Fibroblast of villous mesenchyme (primary cell): ENCODE measurements at regions not wholly inside any gene's neighbourhood (a gene's known extent, or its start where the extent isn't known, plus 50 kb on each side); places are given as distances from the start of the nearest gene placed in this dataset.

Experiments used
- DNase-seq: peaks from one replicate; pipeline ENCODE4 v3.0.0-alpha.2; 2010; ENCODE audit warnings: low read depth
- H3K4me3 ChIP-seq: 2 replicates; pipeline ENCODE4 v1.5.1; 2011; ENCODE audit warnings: low read depth, mild to moderate bottlenecking, low read length
- TF ChIP-seq, protein P1 (sequence below): IDR thresholded peaks from 2 replicates; pipeline ENCODE4 v1.5.1; 2012; ENCODE audit warnings: low read depth, mild to moderate bottlenecking, low read length; ENCODE audit not compliant: insufficient read depth

DNA sequence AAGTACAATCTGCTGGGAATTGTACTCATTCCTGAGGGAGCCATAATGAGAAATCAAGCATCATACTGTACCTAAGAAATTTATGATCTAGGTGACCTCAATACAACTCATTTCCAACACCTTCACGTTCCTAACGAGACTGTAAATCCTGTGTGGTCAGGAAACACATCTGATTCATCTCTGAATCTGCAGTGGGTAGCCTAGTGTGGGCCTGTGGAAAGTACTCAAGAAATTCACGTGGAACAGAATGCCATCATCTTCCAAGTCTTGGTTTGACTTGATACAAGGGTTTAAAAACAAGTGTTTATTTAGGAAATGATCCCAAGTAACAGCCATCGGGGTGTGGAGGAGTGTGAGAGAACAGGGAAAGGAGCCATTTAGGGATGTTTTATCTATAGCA is 568.9 kb downstream of the EDEM1 start:
- H3K4me3 ChIP-seq, result no peak overlapping the region
- TF ChIP-seq, protein P1, sequence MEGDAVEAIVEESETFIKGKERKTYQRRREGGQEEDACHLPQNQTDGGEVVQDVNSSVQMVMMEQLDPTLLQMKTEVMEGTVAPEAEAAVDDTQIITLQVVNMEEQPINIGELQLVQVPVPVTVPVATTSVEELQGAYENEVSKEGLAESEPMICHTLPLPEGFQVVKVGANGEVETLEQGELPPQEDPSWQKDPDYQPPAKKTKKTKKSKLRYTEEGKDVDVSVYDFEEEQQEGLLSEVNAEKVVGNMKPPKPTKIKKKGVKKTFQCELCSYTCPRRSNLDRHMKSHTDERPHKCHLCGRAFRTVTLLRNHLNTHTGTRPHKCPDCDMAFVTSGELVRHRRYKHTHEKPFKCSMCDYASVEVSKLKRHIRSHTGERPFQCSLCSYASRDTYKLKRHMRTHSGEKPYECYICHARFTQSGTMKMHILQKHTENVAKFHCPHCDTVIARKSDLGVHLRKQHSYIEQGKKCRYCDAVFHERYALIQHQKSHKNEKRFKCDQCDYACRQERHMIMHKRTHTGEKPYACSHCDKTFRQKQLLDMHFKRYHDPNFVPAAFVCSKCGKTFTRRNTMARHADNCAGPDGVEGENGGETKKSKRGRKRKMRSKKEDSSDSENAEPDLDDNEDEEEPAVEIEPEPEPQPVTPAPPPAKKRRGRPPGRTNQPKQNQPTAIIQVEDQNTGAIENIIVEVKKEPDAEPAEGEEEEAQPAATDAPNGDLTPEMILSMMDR, result no peak
- no peak for DNase-seq

DNA sequence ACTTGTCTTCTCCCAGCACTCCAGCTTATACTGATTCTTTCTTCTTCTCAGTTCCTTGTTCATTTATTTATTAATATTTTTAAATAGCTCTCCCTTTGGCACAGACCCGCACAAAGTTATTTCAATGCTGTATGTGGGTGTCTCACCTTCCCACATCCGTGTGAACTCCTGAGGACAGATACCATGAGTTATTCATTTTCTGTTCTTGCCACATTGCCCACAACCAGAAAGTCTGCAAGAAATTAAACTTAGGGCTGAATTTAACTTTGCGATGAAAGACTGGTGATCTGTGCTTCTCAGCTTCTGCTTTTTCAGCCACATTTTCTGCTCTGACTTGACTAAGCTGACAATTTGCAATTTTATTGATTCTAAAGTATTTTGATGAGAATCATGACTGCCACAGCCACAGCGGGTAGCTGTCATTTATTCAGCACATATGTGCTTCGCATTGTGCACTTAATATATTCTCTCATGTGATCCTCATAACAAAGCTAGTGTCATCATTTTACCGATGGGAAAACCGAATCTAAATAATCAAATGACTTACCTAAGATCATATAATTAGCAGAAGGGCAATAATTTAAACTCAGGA is 569.8 kb downstream of the EDEM1 start:
- no peak overlapping the region for H3K4me3 ChIP-seq
- TF ChIP-seq, protein P1, result no peak

GRCh38 chr3:5758699-5759098 is 571.2 kb downstream of the EDEM1 start:
- TF ChIP-seq, protein P1, result no peak

More for the DNA sequence above, 569.8 kb downstream of the EDEM1 start:
- DNase-seq, result no peak

DNA sequence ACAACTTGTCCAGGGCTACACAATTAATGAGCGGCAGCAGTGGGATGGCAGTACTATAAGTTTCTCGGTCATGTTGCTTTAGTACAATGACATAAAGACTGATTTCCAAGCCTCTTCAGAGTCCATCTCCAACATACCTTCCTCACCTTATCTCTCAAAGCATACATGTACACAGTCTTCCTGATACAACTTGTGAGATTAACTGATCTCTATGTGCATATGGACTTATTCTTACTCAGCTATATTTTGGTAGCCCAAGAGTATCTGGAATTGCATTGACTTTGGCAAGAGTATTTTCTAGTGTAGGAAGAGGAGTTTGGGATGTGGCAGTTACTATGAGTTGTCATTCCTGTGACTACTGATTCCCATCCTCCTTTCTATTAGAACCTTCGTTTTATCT is 575.0 kb downstream of the EDEM1 start:
- TF ChIP-seq, protein P1, result no peak
- DNase-seq, result no peak
- no peak overlapping the region for H3K4me3 ChIP-seq

More at GRCh38 chr3:5758699-5759098, 571.2 kb downstream of the EDEM1 start:
- DNase-seq, result no peak
- no peak overlapping the region for H3K4me3 ChIP-seq

- TF ChIP-seq, protein P1, result no peak
- no peak for DNase-seq
- H3K4me3 ChIP-seq, result no peak overlapping the region
Measured at GRCh38 chr3:5766848-5767247, 579.3 kb downstream of the EDEM1 start.

- TF ChIP-seq, protein P1, result no peak
- no peak for DNase-seq
- H3K4me3 ChIP-seq, result no peak overlapping the region
Measured at GRCh38 chr3:5767304-5767703, 579.8 kb downstream of the EDEM1 start.
